ENCODE measurements at regions not wholly inside any gene's neighbourhood (a gene's known extent, or its start where the extent isn't known, plus 50 kb on each side); places are given as distances from the start of the nearest gene placed in this dataset.

DNA sequence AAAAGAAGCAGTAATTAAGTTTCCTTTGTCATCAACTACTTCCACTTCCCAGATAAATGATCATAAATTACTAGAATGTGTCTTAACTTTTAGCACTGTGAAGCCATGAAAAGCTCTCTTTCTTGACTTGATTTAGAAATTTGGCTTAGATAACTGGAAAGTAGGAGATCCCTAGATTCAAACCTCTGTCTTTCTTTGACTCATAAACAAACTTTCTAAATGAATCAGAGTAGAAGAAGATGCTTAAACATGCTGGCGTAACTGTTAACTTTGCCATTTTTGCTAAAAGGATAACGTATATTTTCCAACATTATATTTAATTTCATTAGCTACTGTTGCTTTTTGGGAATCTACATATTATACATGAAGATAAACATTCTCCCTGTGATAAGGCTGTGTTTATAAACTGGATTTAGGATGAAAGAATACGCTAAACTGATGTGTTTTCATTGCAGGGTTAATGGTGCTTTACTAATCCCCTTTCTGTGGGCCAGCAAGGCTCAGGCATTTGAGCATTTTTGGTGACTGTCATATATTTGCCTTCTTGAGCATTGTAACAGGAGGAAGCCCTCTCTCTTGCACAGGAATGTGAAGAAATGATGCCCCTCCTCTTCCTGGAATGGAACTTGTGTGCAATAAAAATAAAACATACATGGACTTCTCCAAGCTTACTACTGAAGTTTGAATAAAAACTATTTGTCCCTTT lies 301.4 kb downstream of the BMP4 start:
- no peak for TF ChIP-seq CTCF (conservative IDR thresholded peaks at IDR 0.05)
- no peak for TF ChIP-seq EZH2 (IDR thresholded peaks at IDR 0.05; ENCODE audit: low read depth)
